Upper lobe of left lung (tissue), 6 donors: ENCODE measurements at regions not wholly inside any gene's neighbourhood (a gene's known extent, or its start where the extent isn't known, plus 50 kb on each side); places are given as distances from the start of the nearest gene placed in this dataset.

ENCODE experiments used
- ATAC-seq, 2 donors: fragments of 200-7000 bp; cut with Tn5 transposase; one replicate each; pipeline ENCODE4 v1.9.1; 2022; ENCODE audit warnings: mild to moderate bottlenecking in 2 of 2, moderate library complexity in 2 of 2; ENCODE audit not compliant: low FRiP score in 2 of 2
- DNase-seq, 2 donors: peaks; one replicate each; pipeline ENCODE4 v3.0.0-alpha.2; 2019 to 2020
- H3K27ac ChIP-seq, 4 donors: fragments of 200-600 bp; sonication (generic); one replicate each; pipeline ENCODE4 v1.5.1; 2016 to 2019
- H3K27me3 ChIP-seq, 4 donors: fragments of 200-600 bp; sonication (generic); one replicate each; pipeline ENCODE4 v1.5.1; 2017 to 2019
- H3K36me3 ChIP-seq, 4 donors: fragments of 200-600 bp; sonication (generic); one replicate each; pipeline ENCODE4 v1.5.1; 2016 to 2019
- H3K4me1 ChIP-seq, 4 donors: fragments of 200-600 bp; sonication (generic); one replicate each; pipeline ENCODE4 v1.5.1; 2018 to 2019
- H3K4me3 ChIP-seq, 4 donors: fragments of 200-600 bp; sonication (generic); one replicate each; pipeline ENCODE4 v1.5.1; 2017 to 2019; ENCODE audit warnings: mild to moderate bottlenecking in 2 of 4, moderate library complexity in 1 of 4
- H3K9me3 ChIP-seq, 4 donors: fragments of 200-600 bp; sonication (generic); one replicate each; pipeline ENCODE4 v1.5.1; 2018 to 2019
- EP300 ChIP-seq, 4 donors: sonication (generic); formaldehyde crosslinking; IDR thresholded peaks; one replicate each; pipeline ENCODE4 v1.5.1; 2017; ENCODE audit warnings: antibody characterized with exemption in 4 of 4, control low read depth in 2 of 4
- POLR2A ChIP-seq, 4 donors: fragments of 450-650 bp; IDR thresholded peaks; one replicate each; pipeline ENCODE4 v1.5.1; 2016 to 2017; ENCODE audit warnings: antibody characterized with exemption in 4 of 4, mild to moderate bottlenecking in 2 of 4
- POLR2AphosphoS5 ChIP-seq, 2 donors: sonication (generic); formaldehyde crosslinking; IDR thresholded peaks; one replicate each; pipeline ENCODE4 v1.5.1; 2017; ENCODE audit warnings: antibody characterized with exemption in 2 of 2
- WGBS, 2 donors: methylation state at CpG; one replicate each; pipeline ENCODE4 v1.1.5; 2017 to 2018; 5-methylcytosine and 5-hydroxymethylcytosine counted together
- TF ChIP-seq, protein P1 (sequence below), 6 experiments: fragments of 450-650 bp in 4 of 6; fragments of 200-600 bp in 2 of 6; sonication (generic) in 2 of 6; IDR thresholded peaks; one replicate each; pipeline ENCODE4 v1.5.1; 2016 to 2019; ENCODE audit warnings: antibody characterized with exemption in 6 of 6
- donor health status: DM: no; HTN: no; CAD: no; lungs with moderate emphysema.
- donor health status: DM: no; HTN: yes; CAD: no; lungs with severe emphysema.

- ATAC-seq: no peak
- Histone ChIP-seq H3K36me3 (no peaks in the 10 kb centered on the region), H3K4me3 (no peak overlapping the region), H3K27me3 (no peaks in the 10 kb centered on the region), H3K4me1 (no peaks in the 10 kb centered on the region), H3K9me3 (no peaks in the 10 kb centered on the region), H3K27ac (no peak overlapping the region)
- TF ChIP-seq POLR2AphosphoS5 (IDR thresholded peaks at IDR 0.05) (no peak), POLR2A (IDR thresholded peaks at IDR 0.05) (no peak), EP300 (IDR thresholded peaks at IDR 0.05) (no peak)
- TF ChIP-seq, protein P1, sequence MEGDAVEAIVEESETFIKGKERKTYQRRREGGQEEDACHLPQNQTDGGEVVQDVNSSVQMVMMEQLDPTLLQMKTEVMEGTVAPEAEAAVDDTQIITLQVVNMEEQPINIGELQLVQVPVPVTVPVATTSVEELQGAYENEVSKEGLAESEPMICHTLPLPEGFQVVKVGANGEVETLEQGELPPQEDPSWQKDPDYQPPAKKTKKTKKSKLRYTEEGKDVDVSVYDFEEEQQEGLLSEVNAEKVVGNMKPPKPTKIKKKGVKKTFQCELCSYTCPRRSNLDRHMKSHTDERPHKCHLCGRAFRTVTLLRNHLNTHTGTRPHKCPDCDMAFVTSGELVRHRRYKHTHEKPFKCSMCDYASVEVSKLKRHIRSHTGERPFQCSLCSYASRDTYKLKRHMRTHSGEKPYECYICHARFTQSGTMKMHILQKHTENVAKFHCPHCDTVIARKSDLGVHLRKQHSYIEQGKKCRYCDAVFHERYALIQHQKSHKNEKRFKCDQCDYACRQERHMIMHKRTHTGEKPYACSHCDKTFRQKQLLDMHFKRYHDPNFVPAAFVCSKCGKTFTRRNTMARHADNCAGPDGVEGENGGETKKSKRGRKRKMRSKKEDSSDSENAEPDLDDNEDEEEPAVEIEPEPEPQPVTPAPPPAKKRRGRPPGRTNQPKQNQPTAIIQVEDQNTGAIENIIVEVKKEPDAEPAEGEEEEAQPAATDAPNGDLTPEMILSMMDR (IDR thresholded peaks at IDR 0.05): no peak
- no peak for DNase-seq
- WGBS, 2 donors: 25 to 34% methylated on average over 2 of the region's 2 CpGs
Observed at GRCh38 chr2:58614219-58614618, 373.1 kb upstream of the FANCL start.

GRCh38 chr2:58612973-58613372 is 371.8 kb upstream of the FANCL start:
- Histone ChIP-seq H3K27ac (no peak overlapping the region), H3K4me3 (no peak overlapping the region), H3K9me3 (no peaks in the 10 kb centered on the region), H3K4me1 (no peaks in the 10 kb centered on the region), H3K27me3 (no peaks in the 10 kb centered on the region), H3K36me3 (no peaks in the 10 kb centered on the region)
- 65 to 80% methylated on average over 6 of the region's 6 CpGs for WGBS, 2 donors
- DNase-seq: no peak
- TF ChIP-seq EP300 (IDR thresholded peaks at IDR 0.05) (no peak), POLR2AphosphoS5 (IDR thresholded peaks at IDR 0.05) (no peak), POLR2A (IDR thresholded peaks at IDR 0.05) (no peak)
- TF ChIP-seq, protein P1 (IDR thresholded peaks at IDR 0.05): no peak
- no peak for ATAC-seq

- DNase-seq: no peak
- no peak overlapping the region for H3K4me3 ChIP-seq
- H3K27me3 ChIP-seq: no peaks in the 10 kb centered on the region
- TF ChIP-seq, protein P1 (IDR thresholded peaks at IDR 0.05): no peak
- TF ChIP-seq POLR2A (IDR thresholded peaks at IDR 0.05) (no peak), EP300 (IDR thresholded peaks at IDR 0.05) (no peak), POLR2AphosphoS5 (IDR thresholded peaks at IDR 0.05) (no peak)
- H3K9me3 ChIP-seq: no peaks in the 10 kb centered on the region
- H3K36me3 ChIP-seq: no peaks in the 10 kb centered on the region
- no peaks in the 10 kb centered on the region for H3K4me1 ChIP-seq
- WGBS, 2 donors: 46 to 54% methylated on average over 1 of the region's 1 CpG
- ATAC-seq: no peak
- no peak overlapping the region for H3K27ac ChIP-seq
Observed at GRCh38 chr2:58609326-58609725, 368.2 kb upstream of the FANCL start.

DNA sequence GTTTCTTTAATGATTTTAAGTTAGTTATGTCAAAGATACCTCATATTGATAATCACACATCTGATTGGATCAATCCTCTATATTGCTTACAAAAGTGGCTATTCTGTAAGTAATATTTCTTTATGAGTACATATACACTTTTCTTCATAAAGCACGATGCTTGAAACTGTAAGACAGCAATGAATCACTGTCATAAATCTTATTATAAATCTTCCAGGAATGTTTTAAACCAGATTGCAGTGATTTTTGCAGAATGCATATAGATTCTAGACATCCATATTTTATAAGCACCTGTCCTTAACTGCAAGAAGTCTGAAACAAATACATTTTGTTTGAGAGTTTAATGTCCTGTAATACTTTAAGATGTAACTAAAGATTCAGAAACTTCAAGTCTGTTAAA is 367.0 kb upstream of the FANCL start:
- ATAC-seq (no peak), DNase-seq (no peak)
- Histone ChIP-seq H3K4me3 (no peak overlapping the region), H3K27me3 (no peaks in the 10 kb centered on the region), H3K9me3 (no peaks in the 10 kb centered on the region), H3K27ac (no peak overlapping the region), H3K4me1 (no peaks in the 10 kb centered on the region), H3K36me3 (no peaks in the 10 kb centered on the region)
- TF ChIP-seq POLR2AphosphoS5 (IDR thresholded peaks at IDR 0.05) (no peak), EP300 (IDR thresholded peaks at IDR 0.05) (no peak), POLR2A (IDR thresholded peaks at IDR 0.05) (no peak)
- TF ChIP-seq, protein P1 (IDR thresholded peaks at IDR 0.05): no peak
- WGBS, 2 donors: 79 to 91% methylated on average over 1 of the region's 1 CpG

DNA sequence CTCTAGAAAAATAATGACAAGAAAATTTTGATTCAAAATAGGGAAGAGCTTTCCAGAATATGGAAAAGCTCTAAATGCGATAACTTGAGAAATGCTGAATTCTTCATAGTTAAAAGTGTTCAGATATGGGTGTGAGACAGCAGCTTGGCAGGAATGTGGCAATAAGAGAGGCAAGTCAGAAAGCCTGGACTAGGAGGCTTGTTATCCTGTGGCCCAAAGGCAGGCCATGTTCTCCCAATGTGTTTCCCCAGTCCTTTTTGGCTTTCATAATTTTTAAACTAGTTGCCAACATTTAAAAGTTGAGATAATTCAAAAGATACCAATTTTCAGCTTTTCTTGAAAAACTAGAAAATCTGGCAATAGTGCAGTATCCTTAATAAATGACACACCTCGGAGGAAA is 366.3 kb upstream of the FANCL start:
- H3K4me1 ChIP-seq: no peaks in the 10 kb centered on the region
- no peaks in the 10 kb centered on the region for H3K36me3 ChIP-seq
- no peak for DNase-seq
- no peak overlapping the region for H3K4me3 ChIP-seq
- H3K27me3 ChIP-seq: no peaks in the 10 kb centered on the region
- WGBS, 2 donors: 93% methylated on average over 2 of the region's 2 CpGs
- no peak overlapping the region for H3K27ac ChIP-seq
- H3K9me3 ChIP-seq: no peaks in the 10 kb centered on the region
- TF ChIP-seq, protein P1 (IDR thresholded peaks at IDR 0.05): no peak
- TF ChIP-seq POLR2A (IDR thresholded peaks at IDR 0.05) (no peak), POLR2AphosphoS5 (IDR thresholded peaks at IDR 0.05) (no peak), EP300 (IDR thresholded peaks at IDR 0.05) (no peak)
- ATAC-seq: no peak
